Activated naive CD4-positive, alpha-beta T cell treated with anti-CD3 and anti-CD28 coated beads, Interleukin-2, amount 50 U/mL, for 72 hours (primary cell): ENCODE measurements at regions not wholly inside any gene's neighbourhood (a gene's known extent, or its start where the extent isn't known, plus 50 kb on each side); places are given as distances from the start of the nearest gene placed in this dataset.
"Not testable (repeated sequence)": the region's sequence is repeated elsewhere in the genome, so short reads cannot be mapped to it uniquely, and the experiment has no call there.

Experiments
- ATAC-seq, 2 donors: fragments of 150-1000 bp; cut with Tn5 transposase; 2 replicates each; pipeline ENCODE4 v1.10.0; 2021; ENCODE audit warnings: mild to moderate bottlenecking in 2 of 2, moderate library complexity in 2 of 2
- DNase-seq, 2 donors: peaks; one replicate each; pipeline ENCODE4 v3.0.0; 2021 to 2022; ENCODE audit warnings: low spot score in 2 of 2
- H3K27ac Mint-ChIP-seq, 2 donors: one replicate each; pipeline ENCODE4 v1.8.0; 2022; ENCODE audit warnings: mild to moderate bottlenecking in 2 of 2, mixed read lengths in 2 of 2
- H3K36me3 Mint-ChIP-seq, 2 donors: one replicate each; pipeline ENCODE4 v1.8.0; 2022; ENCODE audit warnings: mixed read lengths in 2 of 2
- H3K9me3 Mint-ChIP-seq, 2 donors: one replicate each; pipeline ENCODE4 v1.8.0; 2022; ENCODE audit warnings: mixed read lengths in 2 of 2

- ATAC-seq = no peak
- H3K27ac Mint-ChIP-seq = no peak overlapping the region
- DNase-seq = no peak
- H3K36me3 Mint-ChIP-seq = no peaks in the 10 kb centered on the region
- no peaks in the 10 kb centered on the region for H3K9me3 Mint-ChIP-seq
Observed at GRCh38 chr4:150001815-150002214, 76.4 kb upstream of the DCLK2 start.

- ATAC-seq (no peak), DNase-seq (no peak)
- Mint-ChIP-seq H3K27ac (no peak overlapping the region), H3K9me3 (no peaks in the 10 kb centered on the region), H3K36me3 (no peaks in the 10 kb centered on the region)
Observed at GRCh38 chr4:150002561-150002960, 75.7 kb upstream of the DCLK2 start.

GRCh38 chr4:150004481-150004880 lies 73.8 kb upstream of the DCLK2 start:
- H3K27ac Mint-ChIP-seq = no peak overlapping the region
- H3K36me3 Mint-ChIP-seq = no peaks in the 10 kb centered on the region
- no peak for ATAC-seq
- no peak for DNase-seq
- no peaks in the 10 kb centered on the region for H3K9me3 Mint-ChIP-seq

- Mint-ChIP-seq H3K36me3 (no peaks in the 10 kb centered on the region), H3K9me3 (no peaks in the 10 kb centered on the region), H3K27ac (no peak overlapping the region)
- ATAC-seq (no peak), DNase-seq (no peak)
Observed at GRCh38 chr4:150005537-150005936, 72.7 kb upstream of the DCLK2 start.

GRCh38 chr4:150006197-150006596 lies 72.0 kb upstream of the DCLK2 start:
- H3K36me3 Mint-ChIP-seq = no peaks in the 10 kb centered on the region
- H3K27ac Mint-ChIP-seq = no peak overlapping the region
- no peaks in the 10 kb centered on the region for H3K9me3 Mint-ChIP-seq
- DNase-seq (no peak), ATAC-seq (no peak)

GRCh38 chr4:150007512-150007911 lies 70.7 kb upstream of the DCLK2 start:
- no peaks in the 10 kb centered on the region for H3K36me3 Mint-ChIP-seq
- H3K9me3 Mint-ChIP-seq = no peaks in the 10 kb centered on the region
- H3K27ac Mint-ChIP-seq = no peak overlapping the region
- ATAC-seq (no peak), DNase-seq (no peak)

GRCh38 chr4:150008546-150008945 lies 69.7 kb upstream of the DCLK2 start:
- H3K36me3 Mint-ChIP-seq = no peaks in the 10 kb centered on the region
- ATAC-seq = no peak
- no peaks in the 10 kb centered on the region for H3K9me3 Mint-ChIP-seq
- no peak overlapping the region for H3K27ac Mint-ChIP-seq
- DNase-seq = no peak

- no peaks in the 10 kb centered on the region for H3K36me3 Mint-ChIP-seq
- no peak overlapping the region for H3K27ac Mint-ChIP-seq
- DNase-seq = no peak
- H3K9me3 Mint-ChIP-seq = no peaks in the 10 kb centered on the region
- no peak for ATAC-seq
Observed at GRCh38 chr4:150009533-150009932, 68.7 kb upstream of the DCLK2 start.

- Mint-ChIP-seq H3K36me3 (no peaks in the 10 kb centered on the region), H3K27ac (no peak overlapping the region), H3K9me3 (peaks cover 0 to 1% of the 10 kb centered on the region in 2 donors)
- no peak for DNase-seq
- ATAC-seq = no peak
Observed at GRCh38 chr4:150010525-150011126, 67.6 kb upstream of the DCLK2 start.

GRCh38 chr4:150012851-150013360 lies 65.3 kb upstream of the DCLK2 start:
- DNase-seq = no peak
- no peak for ATAC-seq
- Mint-ChIP-seq H3K27ac (no peak overlapping the region), H3K36me3 (no peaks in the 10 kb centered on the region), H3K9me3 (peaks cover 0 to 12% of the 10 kb centered on the region in 2 donors)

GRCh38 chr4:150015910-150016309 lies 62.3 kb upstream of the DCLK2 start:
- not testable (repeated sequence) for DNase-seq, H3K36me3 Mint-ChIP-seq, ATAC-seq, H3K27ac Mint-ChIP-seq
- peaks cover 0 to 12% of the 10 kb centered on the region in 2 donors for H3K9me3 Mint-ChIP-seq

- not testable (repeated sequence) for H3K27ac Mint-ChIP-seq, DNase-seq, ATAC-seq, H3K36me3 Mint-ChIP-seq
- H3K9me3 Mint-ChIP-seq = peaks cover 0 to 12% of the 10 kb centered on the region in 2 donors
Observed at GRCh38 chr4:150016621-150017020, 61.6 kb upstream of the DCLK2 start.

- no peak overlapping the region for H3K27ac Mint-ChIP-seq
- no peak for DNase-seq
- ATAC-seq = no peak
- peaks cover 0 to 5% of the 10 kb centered on the region in 2 donors for H3K36me3 Mint-ChIP-seq
- H3K9me3 Mint-ChIP-seq = peaks cover 0 to 12% of the 10 kb centered on the region in 2 donors
Observed at GRCh38 chr4:150018257-150018656, 60.0 kb upstream of the DCLK2 start.

GRCh38 chr4:150021483-150021882 lies 56.8 kb upstream of the DCLK2 start:
- Mint-ChIP-seq H3K36me3 (peaks cover 0 to 10% of the 10 kb centered on the region in 2 donors), H3K27ac (no peak overlapping the region), H3K9me3 (peaks cover 5 to 7% of the 10 kb centered on the region in 2 donors)
- ATAC-seq (no peak), DNase-seq (no peak)

- peaks cover 13 to 16% of the 10 kb centered on the region in 2 donors for H3K9me3 Mint-ChIP-seq
- ATAC-seq = no peak
- no peak for DNase-seq
- H3K27ac Mint-ChIP-seq = no peak overlapping the region
- peaks cover 0 to 10% of the 10 kb centered on the region in 2 donors for H3K36me3 Mint-ChIP-seq
Observed at GRCh38 chr4:150023489-150023888, 54.8 kb upstream of the DCLK2 start.

GRCh38 chr4:150026987-150027386 lies 51.3 kb upstream of the DCLK2 start:
- not testable (repeated sequence) for ATAC-seq, H3K27ac Mint-ChIP-seq, H3K36me3 Mint-ChIP-seq, DNase-seq
- peaks cover 13 to 16% of the 10 kb centered on the region in 2 donors for H3K9me3 Mint-ChIP-seq
